ENCODE measurements at regions not wholly inside any gene's neighbourhood (a gene's known extent, or its start where the extent isn't known, plus 50 kb on each side); places are given as distances from the start of the nearest gene placed in this dataset.

DNA sequence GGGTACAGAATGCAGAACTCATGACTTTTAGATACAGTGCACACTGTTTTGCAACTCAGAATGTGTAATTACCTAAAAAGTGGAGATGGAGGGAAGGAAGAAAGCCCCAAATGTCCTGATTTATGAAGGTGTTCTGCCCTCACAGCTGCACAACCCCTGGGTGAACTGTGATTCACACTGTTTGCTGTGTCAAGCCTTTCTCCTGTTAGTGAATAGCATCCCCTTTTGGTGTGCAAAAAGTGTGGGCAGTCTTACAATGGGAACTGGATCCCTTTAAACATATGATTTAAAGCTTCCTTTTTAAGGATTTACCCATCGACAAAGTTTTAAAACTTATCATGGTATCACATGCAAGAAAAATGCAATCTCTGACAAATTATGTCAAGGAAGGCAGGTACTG lies 633.4 kb upstream of the EPHA7 start:
- TF ChIP-seq, protein P1, sequence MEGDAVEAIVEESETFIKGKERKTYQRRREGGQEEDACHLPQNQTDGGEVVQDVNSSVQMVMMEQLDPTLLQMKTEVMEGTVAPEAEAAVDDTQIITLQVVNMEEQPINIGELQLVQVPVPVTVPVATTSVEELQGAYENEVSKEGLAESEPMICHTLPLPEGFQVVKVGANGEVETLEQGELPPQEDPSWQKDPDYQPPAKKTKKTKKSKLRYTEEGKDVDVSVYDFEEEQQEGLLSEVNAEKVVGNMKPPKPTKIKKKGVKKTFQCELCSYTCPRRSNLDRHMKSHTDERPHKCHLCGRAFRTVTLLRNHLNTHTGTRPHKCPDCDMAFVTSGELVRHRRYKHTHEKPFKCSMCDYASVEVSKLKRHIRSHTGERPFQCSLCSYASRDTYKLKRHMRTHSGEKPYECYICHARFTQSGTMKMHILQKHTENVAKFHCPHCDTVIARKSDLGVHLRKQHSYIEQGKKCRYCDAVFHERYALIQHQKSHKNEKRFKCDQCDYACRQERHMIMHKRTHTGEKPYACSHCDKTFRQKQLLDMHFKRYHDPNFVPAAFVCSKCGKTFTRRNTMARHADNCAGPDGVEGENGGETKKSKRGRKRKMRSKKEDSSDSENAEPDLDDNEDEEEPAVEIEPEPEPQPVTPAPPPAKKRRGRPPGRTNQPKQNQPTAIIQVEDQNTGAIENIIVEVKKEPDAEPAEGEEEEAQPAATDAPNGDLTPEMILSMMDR (IDR thresholded peaks at IDR 0.05; ENCODE audit: insufficient read depth, missing control alignments), result no peak
- no peak for DNase-seq (ENCODE audit: insufficient read length, low spot score)
- FAIRE-seq, result no peak

DNA sequence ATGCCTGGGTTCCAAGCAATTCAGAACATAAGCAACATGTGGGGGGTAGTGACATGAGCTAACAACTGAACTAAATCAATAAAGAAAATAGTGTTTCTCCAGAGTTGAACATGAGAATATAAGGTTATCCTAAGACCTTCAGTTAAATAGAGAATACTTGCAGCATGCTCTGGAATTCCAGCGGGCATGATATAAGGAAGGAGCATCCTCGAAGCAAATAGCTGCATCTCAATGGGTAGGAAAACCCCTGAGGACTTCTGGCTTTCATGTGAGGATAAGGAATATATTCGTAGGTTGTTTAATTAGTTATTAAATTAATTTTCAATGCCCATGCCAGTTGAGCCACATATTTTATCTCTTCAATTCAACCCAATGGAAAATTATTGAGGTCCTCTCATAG lies 631.2 kb upstream of the EPHA7 start:
- DNase-seq (ENCODE audit: insufficient read length, low spot score), result no peak
- TF ChIP-seq, protein P1 (IDR thresholded peaks at IDR 0.05; ENCODE audit: insufficient read depth, missing control alignments), result no peak
- no peak for FAIRE-seq

DNA sequence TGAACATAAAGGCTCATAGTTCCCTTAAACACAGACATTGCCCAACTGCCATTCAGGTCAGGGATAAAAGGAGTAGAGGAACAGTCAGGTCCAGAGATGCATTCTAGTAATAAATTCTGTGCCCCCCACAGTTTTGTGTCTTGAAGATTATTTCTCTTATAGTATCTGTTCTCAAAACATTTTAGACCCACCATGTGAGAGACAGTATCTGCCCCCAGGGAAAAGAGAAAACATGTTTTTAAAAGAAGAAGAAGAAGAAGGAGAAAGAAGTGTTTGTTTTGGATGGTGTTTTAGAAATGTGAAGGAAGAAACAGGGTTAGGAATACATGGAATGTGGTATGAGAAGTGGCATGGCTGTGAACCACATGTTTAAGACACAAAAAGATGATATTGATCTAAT lies 629.6 kb upstream of the EPHA7 start:
- no peak for DNase-seq (ENCODE audit: insufficient read length, low spot score)
- no peak for FAIRE-seq
- TF ChIP-seq, protein P1 (IDR thresholded peaks at IDR 0.05; ENCODE audit: insufficient read depth, missing control alignments), result no peak

DNA sequence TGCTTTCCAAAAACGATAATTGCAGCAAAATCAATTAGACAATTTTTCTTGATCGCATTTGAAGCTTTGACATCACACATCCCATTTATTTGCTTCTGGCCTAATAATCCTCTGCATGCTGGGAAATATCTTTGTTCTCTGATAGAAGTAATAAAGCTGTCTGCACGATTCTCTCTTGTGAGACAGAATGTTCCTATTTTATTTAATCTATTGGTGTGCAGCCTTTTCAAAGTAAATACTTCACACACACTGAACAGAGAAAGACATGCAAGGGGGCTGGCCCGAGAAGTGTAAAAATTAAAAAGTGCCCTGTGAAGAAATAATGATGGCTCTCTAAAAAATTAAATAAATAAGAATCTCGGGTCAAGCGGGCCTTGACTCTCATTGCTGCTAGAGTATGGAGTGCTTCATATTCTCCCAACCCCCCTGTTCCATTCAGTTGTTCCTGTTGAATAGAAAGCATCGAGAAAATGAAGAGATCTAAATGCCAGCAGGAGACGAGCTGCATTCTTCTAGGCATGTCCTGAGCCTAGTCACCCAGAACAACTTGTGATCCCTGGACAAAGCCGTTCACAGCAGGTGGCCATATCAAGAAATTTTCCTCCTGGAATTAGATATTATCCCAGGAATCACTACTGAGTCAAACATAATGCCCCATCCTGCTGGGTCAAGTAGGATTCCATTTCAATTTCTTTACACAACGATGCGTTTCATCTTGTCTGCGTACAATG lies 625.9 kb upstream of the EPHA7 start:
- DNase-seq (ENCODE audit: insufficient read length, low spot score) (no peak), FAIRE-seq (no peak)
- TF ChIP-seq, protein P1 (IDR thresholded peaks at IDR 0.05; ENCODE audit: insufficient read depth, missing control alignments), result no peak

GRCh38 chr6:94041945-94042709 lies 622.8 kb upstream of the EPHA7 start:
- no peak for DNase-seq (ENCODE audit: insufficient read length, low spot score)
- FAIRE-seq, result no peak
- TF ChIP-seq, protein P1 (IDR thresholded peaks at IDR 0.05; ENCODE audit: insufficient read depth, missing control alignments), result no peak

DNA sequence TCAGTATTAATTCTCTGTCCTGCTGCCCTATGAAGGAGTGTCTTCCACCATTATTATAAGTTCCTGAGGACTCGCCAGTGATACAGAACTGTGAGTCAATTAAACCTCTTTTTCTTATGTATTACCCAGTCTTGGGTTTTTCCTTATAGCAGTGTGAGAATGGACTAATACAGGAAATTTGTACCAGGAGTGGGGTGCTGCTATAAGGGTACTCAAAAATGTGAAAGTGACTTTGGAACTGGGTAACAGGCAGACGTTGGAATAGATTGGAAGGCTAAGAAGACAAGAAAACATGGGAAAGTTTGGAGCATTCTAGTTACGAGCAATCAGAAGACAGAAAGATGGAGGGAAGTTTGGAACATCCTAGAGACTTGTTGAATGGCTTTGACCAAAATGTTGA lies 616.7 kb upstream of the EPHA7 start:
- TF ChIP-seq, protein P1 (IDR thresholded peaks at IDR 0.05; ENCODE audit: insufficient read depth, missing control alignments), result no peak
- no peak for FAIRE-seq
- DNase-seq (ENCODE audit: insufficient read length, low spot score), result no peak

DNA sequence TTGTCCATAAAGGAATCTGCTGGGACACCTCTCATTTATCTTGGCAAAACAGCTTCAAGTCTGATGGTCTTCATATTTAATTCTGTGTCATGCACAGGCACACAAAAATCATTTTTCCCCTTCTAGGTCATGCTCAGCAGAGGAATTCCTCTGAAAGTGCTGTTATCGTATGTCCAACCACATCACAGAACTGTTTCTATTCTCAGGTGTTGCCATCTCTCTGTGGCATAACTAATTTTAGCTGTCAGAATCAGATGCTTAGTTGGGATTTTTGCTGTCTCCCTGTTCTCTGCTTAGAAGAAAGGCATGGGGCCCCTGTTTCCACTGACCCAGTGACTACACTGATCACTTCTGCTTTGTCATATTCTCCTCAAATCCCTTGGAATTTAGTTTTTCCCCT lies 608.0 kb upstream of the EPHA7 start:
- FAIRE-seq (no peak), DNase-seq (ENCODE audit: insufficient read length, low spot score) (no peak)
- TF ChIP-seq, protein P1 (IDR thresholded peaks at IDR 0.05; ENCODE audit: insufficient read depth, missing control alignments), result no peak

Measured in D721Med (cell line).